ENCODE measurements at regions not wholly inside any gene's neighbourhood (a gene's known extent, or its start where the extent isn't known, plus 50 kb on each side); places are given as distances from the start of the nearest gene placed in this dataset.

- H3K4me3 ChIP-seq (ENCODE audit: low read depth, low read length) = no peak overlapping the region
- TF ChIP-seq, protein P1, sequence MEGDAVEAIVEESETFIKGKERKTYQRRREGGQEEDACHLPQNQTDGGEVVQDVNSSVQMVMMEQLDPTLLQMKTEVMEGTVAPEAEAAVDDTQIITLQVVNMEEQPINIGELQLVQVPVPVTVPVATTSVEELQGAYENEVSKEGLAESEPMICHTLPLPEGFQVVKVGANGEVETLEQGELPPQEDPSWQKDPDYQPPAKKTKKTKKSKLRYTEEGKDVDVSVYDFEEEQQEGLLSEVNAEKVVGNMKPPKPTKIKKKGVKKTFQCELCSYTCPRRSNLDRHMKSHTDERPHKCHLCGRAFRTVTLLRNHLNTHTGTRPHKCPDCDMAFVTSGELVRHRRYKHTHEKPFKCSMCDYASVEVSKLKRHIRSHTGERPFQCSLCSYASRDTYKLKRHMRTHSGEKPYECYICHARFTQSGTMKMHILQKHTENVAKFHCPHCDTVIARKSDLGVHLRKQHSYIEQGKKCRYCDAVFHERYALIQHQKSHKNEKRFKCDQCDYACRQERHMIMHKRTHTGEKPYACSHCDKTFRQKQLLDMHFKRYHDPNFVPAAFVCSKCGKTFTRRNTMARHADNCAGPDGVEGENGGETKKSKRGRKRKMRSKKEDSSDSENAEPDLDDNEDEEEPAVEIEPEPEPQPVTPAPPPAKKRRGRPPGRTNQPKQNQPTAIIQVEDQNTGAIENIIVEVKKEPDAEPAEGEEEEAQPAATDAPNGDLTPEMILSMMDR (IDR thresholded peaks at IDR 0.05; ENCODE audit: borderline replicate concordance, insufficient read depth, low read depth, low read length) = peak; percentile 48
These were observed 206.6 kb upstream of the RFX3 start for GRCh38 chr9:3732077-3733038.

GRCh38 chr9:3730511-3730922, 204.7 kb upstream of the RFX3 start:
- no peak overlapping the region for H3K4me3 ChIP-seq (ENCODE audit: low read depth, low read length)
- TF ChIP-seq, protein P1 (IDR thresholded peaks at IDR 0.05; ENCODE audit: borderline replicate concordance, insufficient read depth, low read depth, low read length) = no peak

- no peak overlapping the region for H3K4me3 ChIP-seq (ENCODE audit: low read depth, low read length)
- TF ChIP-seq, protein P1 (IDR thresholded peaks at IDR 0.05; ENCODE audit: borderline replicate concordance, insufficient read depth, low read depth, low read length) = no peak
These were observed 195.3 kb upstream of the RFX3 start for GRCh38 chr9:3721096-3721495.

GRCh38 chr9:3719286-3719685, 193.5 kb upstream of the RFX3 start:
- TF ChIP-seq, protein P1 (IDR thresholded peaks at IDR 0.05; ENCODE audit: borderline replicate concordance, insufficient read depth, low read depth, low read length) = no peak
- H3K4me3 ChIP-seq (ENCODE audit: low read depth, low read length) = no peak overlapping the region

DNA sequence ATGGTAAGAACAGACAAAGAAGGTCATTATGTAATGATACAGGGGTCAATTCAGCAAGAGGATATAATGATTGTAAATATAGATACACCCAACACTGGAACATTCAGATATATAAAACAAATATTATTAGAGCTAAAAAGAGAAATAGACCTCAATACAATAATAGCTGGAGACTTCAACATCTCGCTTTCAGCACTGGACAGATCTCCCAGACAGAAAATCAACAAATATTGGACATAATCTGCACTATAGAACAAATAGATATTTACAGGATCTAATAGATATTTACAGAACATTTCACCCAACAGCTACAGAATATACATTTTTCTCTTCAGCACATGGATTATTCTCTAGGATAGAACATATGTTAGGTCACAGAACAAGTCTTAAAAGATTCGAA, 190.6 kb upstream of the RFX3 start:
- TF ChIP-seq, protein P1 (IDR thresholded peaks at IDR 0.05; ENCODE audit: borderline replicate concordance, insufficient read depth, low read depth, low read length) = no peak
- no peak overlapping the region for H3K4me3 ChIP-seq (ENCODE audit: low read depth, low read length)

DNA sequence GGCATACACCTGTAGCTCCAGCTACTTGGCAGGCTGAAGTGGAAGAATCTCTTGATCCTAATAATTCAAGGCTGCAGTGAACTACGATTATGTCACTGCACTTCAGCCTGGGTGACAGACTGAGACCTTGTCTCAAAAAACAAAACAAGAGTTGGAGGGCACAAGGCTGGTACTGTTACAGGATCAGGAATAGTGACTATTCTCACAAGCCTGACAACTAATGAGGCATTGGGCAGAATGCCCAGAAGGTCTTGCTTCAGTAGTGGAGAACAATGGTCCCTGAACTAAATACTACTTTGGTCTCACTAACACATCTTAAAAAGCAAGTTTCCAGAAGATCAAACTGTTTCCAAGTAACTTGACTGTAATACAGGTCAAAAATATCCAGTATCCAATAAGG, 182.9 kb upstream of the RFX3 start:
- TF ChIP-seq, protein P1 (IDR thresholded peaks at IDR 0.05; ENCODE audit: borderline replicate concordance, insufficient read depth, low read depth, low read length) = no peak
- no peak overlapping the region for H3K4me3 ChIP-seq (ENCODE audit: low read depth, low read length)

- TF ChIP-seq, protein P1 (IDR thresholded peaks at IDR 0.05; ENCODE audit: borderline replicate concordance, insufficient read depth, low read depth, low read length) = no peak
- no peak overlapping the region for H3K4me3 ChIP-seq (ENCODE audit: low read depth, low read length)
These were observed 179.1 kb upstream of the RFX3 start for GRCh38 chr9:3704890-3705289.

Measured in GM12875 (cell line).